K562 (cell line): ENCODE measurements at regions not wholly inside any gene's neighbourhood (a gene's known extent, or its start where the extent isn't known, plus 50 kb on each side); places are given as distances from the start of the nearest gene placed in this dataset.
A peak's percentile ranks its signal among the peaks of the same experiment; 100 is the strongest.

Experiments used
- ARID4B ChIP-seq: sonication (generic); formaldehyde crosslinking; IDR thresholded peaks from 2 replicates; pipeline ENCODE4 v1.8.0; 2022; ENCODE audit warnings: mild to moderate bottlenecking, missing genetic modification reagents
- KDM1A ChIP-seq, 2 experiments: fragments of 450-650 bp; IDR thresholded peaks; 2 replicates each; pipeline ENCODE4 v1.6.1; 2016; ENCODE audit warnings: mild to moderate bottlenecking in 2 of 2
- MGA ChIP-seq: fragments of 450-650 bp; IDR thresholded peaks from 2 replicates; pipeline ENCODE4 v1.6.1; 2016; ENCODE audit warnings: mild to moderate bottlenecking, moderate library complexity
- MYC ChIP-seq, 2 experiments: fragments of 250-450 bp in 1 of 2; sonication (Bioruptor Pico) in 1 of 2; IDR thresholded peaks; 2 replicates each; pipeline versions ENCODE4 v1.5.1 to v1.6.1; 2012 to 2021; ENCODE audit warnings: low read depth in 2 of 2, borderline replicate concordance in 1 of 2, improper control_type of control experiment in 1 of 2, low read length in 1 of 2, mild to moderate bottlenecking in 1 of 2, moderate library complexity in 1 of 2
- NR0B1 ChIP-seq: fragments of 450-650 bp; IDR thresholded peaks from one replicate; pipeline ENCODE4 v1.6.1; 2018; ENCODE audit warnings: mild to moderate bottlenecking, moderate library complexity; ENCODE audit not compliant: partially characterized antibody
- RBM34 ChIP-seq: fragments of 200-400 bp; formaldehyde crosslinking; IDR thresholded peaks from 2 replicates; pipeline ENCODE4 v1.6.1; 2018; ENCODE audit warnings: low read length, borderline replicate concordance; ENCODE audit not compliant: insufficient read depth
- STAG1 ChIP-seq: sonication (generic); formaldehyde crosslinking; IDR thresholded peaks from 2 replicates; pipeline ENCODE4 v1.5.0; 2020; ENCODE audit warnings: missing genetic modification reagents, borderline replicate concordance
- ZNF507 ChIP-seq: conservative IDR thresholded peaks from 2 replicates; pipeline ENCODE4 v1.6.1; 2017; ENCODE audit warnings: missing genetic modification characterization, missing compliant biosample characterization
- ZNF586 ChIP-seq: fragments of 450-650 bp; formaldehyde crosslinking; conservative IDR thresholded peaks from 2 replicates; pipeline ENCODE4 v1.4.0; 2020; ENCODE audit warnings: mild to moderate bottlenecking, moderate library complexity

- TF ChIP-seq NR0B1: no peak
- TF ChIP-seq STAG1 (CRISPR knock-in tag): no peak
- no peak for TF ChIP-seq ZNF507 (tag)
- TF ChIP-seq RBM34: no peak
- peak in 1 of 2 experiments; percentile 50; a peak in 1 of 4 replicates for TF ChIP-seq KDM1A (IDR thresholded peaks at IDR 0.05)
- no peak for TF ChIP-seq MYC (IDR thresholded peaks at IDR 0.05; ENCODE audit: low read depth, low read length)
- TF ChIP-seq MYC (CRISPR knock-in tag; IDR thresholded peaks at IDR 0.05; ENCODE audit: borderline replicate concordance, low read depth): no peak
- TF ChIP-seq ARID4B (CRISPR knock-in tag): no peak
- TF ChIP-seq MGA: no peak
- TF ChIP-seq ZNF586: no peak
Measured at GRCh38 chr2:121135168-121135853, 149.7 kb downstream of the TFCP2L1 start (continued).
